ENCODE measurements at regions not wholly inside any gene's neighbourhood (a gene's known extent, or its start where the extent isn't known, plus 50 kb on each side); places are given as distances from the start of the nearest gene placed in this dataset.
A peak's percentile ranks its signal among the peaks of the same experiment; 100 is the strongest.

- Mint-ChIP-seq H3K36me3 (ENCODE audit: insufficient read depth, unreplicated experiment) (no peaks in the 10 kb centered on the region), H3K27ac (ENCODE audit: low read depth, unreplicated experiment) (no peak overlapping the region), H3K27me3 (ENCODE audit: insufficient read depth, unreplicated experiment) (no peaks in the 10 kb centered on the region), H3K4me3 (ENCODE audit: unreplicated experiment) (no peak overlapping the region), H3K9me3 (ENCODE audit: unreplicated experiment) (no peaks in the 10 kb centered on the region), H3K4me1 (ENCODE audit: insufficient read depth, unreplicated experiment) (no peaks in the 10 kb centered on the region)
- TF ChIP-seq CTCF (IDR thresholded peaks at IDR 0.05; ENCODE audit: unreplicated experiment) = no peak
- intact Hi-C loops (cut with micrococcal nuclease) = no loop called here
- CTCF ChIA-PET = interaction anchor here (0.6 to 2.2 kb wide), 5 partner anchors 19 to 719 kb away, joined by 3 to 13 read pairs (median 6); no protein-coding TSS in a partner anchor
- BruUV-seq (replicated peaks) = no TSS peak
- no peak for DNase-seq (ENCODE audit: unreplicated experiment)
- POLR2A ChIA-PET = interaction anchor here (1.6 kb wide), 1 partner anchor 110 kb away, joined by 6 read pairs; no protein-coding TSS in a partner anchor
Observed at GRCh38 chr6:42512579-42512978, 51.2 kb upstream of the UBR2 start.

GRCh38 chr6:42511803-42512422, 51.9 kb upstream of the UBR2 start:
- CTCF ChIA-PET = interaction anchor here (0.6 to 2.2 kb wide), 3 partner anchors 11 to 95 kb away, joined by 4 to 13 read pairs (median 5); no protein-coding TSS in a partner anchor
- DNase-seq (ENCODE audit: unreplicated experiment) = peak; percentile 36
- TF ChIP-seq CTCF (IDR thresholded peaks at IDR 0.05; ENCODE audit: unreplicated experiment) = no peak
- no peak overlapping the region for H3K4me3 Mint-ChIP-seq (ENCODE audit: unreplicated experiment)
- no peaks in the 10 kb centered on the region for H3K36me3 Mint-ChIP-seq (ENCODE audit: insufficient read depth, unreplicated experiment)
- no TSS peak for BruUV-seq (replicated peaks)
- H3K27ac Mint-ChIP-seq (ENCODE audit: low read depth, unreplicated experiment) = no peak overlapping the region
- H3K27me3 Mint-ChIP-seq (ENCODE audit: insufficient read depth, unreplicated experiment) = no peaks in the 10 kb centered on the region
- H3K9me3 Mint-ChIP-seq (ENCODE audit: unreplicated experiment) = no peaks in the 10 kb centered on the region
- no peaks in the 10 kb centered on the region for H3K4me1 Mint-ChIP-seq (ENCODE audit: insufficient read depth, unreplicated experiment)
- intact Hi-C loops (cut with micrococcal nuclease) = no loop called here
- POLR2A ChIA-PET = interaction anchor here (1.6 kb wide), 1 partner anchor 109 kb away, joined by 6 read pairs; no protein-coding TSS in a partner anchor

GRCh38 chr6:42510795-42511194, 53.0 kb upstream of the UBR2 start:
- no peak overlapping the region for H3K27ac Mint-ChIP-seq (ENCODE audit: low read depth, unreplicated experiment)
- H3K27me3 Mint-ChIP-seq (ENCODE audit: insufficient read depth, unreplicated experiment) = no peaks in the 10 kb centered on the region
- intact Hi-C loops (cut with micrococcal nuclease) = no loop called here
- ChIA-PET CTCF (interaction anchor here (0.9 to 3.0 kb wide), 2 partner anchors 12 to 21 kb away, joined by 4 to 12 read pairs; no protein-coding TSS in a partner anchor), POLR2A (no interaction called here)
- TF ChIP-seq CTCF (IDR thresholded peaks at IDR 0.05; ENCODE audit: unreplicated experiment) = no peak
- H3K9me3 Mint-ChIP-seq (ENCODE audit: unreplicated experiment) = no peaks in the 10 kb centered on the region
- H3K4me3 Mint-ChIP-seq (ENCODE audit: unreplicated experiment) = no peak overlapping the region
- no peaks in the 10 kb centered on the region for H3K36me3 Mint-ChIP-seq (ENCODE audit: insufficient read depth, unreplicated experiment)
- no peaks in the 10 kb centered on the region for H3K4me1 Mint-ChIP-seq (ENCODE audit: insufficient read depth, unreplicated experiment)
- DNase-seq (ENCODE audit: unreplicated experiment) = no peak
- no TSS peak for BruUV-seq (replicated peaks)

GRCh38 chr6:42509765-42510164, 54.1 kb upstream of the UBR2 start:
- ChIA-PET CTCF (interaction anchor here (0.6 to 3.0 kb wide), 3 partner anchors 22 to 128 kb away, joined by 3 to 12 read pairs (median 3); no protein-coding TSS in a partner anchor), POLR2A (interaction anchor here (0.7 kb wide), 1 partner anchor 157 kb away, joined by 3 read pairs; no protein-coding TSS in a partner anchor)
- no peak overlapping the region for H3K4me3 Mint-ChIP-seq (ENCODE audit: unreplicated experiment)
- intact Hi-C loops (cut with micrococcal nuclease) = no loop called here
- no peaks in the 10 kb centered on the region for H3K4me1 Mint-ChIP-seq (ENCODE audit: insufficient read depth, unreplicated experiment)
- no peak for TF ChIP-seq CTCF (IDR thresholded peaks at IDR 0.05; ENCODE audit: unreplicated experiment)
- H3K27ac Mint-ChIP-seq (ENCODE audit: low read depth, unreplicated experiment) = no peak overlapping the region
- BruUV-seq (replicated peaks) = no TSS peak
- H3K9me3 Mint-ChIP-seq (ENCODE audit: unreplicated experiment) = no peaks in the 10 kb centered on the region
- no peaks in the 10 kb centered on the region for H3K27me3 Mint-ChIP-seq (ENCODE audit: insufficient read depth, unreplicated experiment)
- DNase-seq (ENCODE audit: unreplicated experiment) = no peak
- H3K36me3 Mint-ChIP-seq (ENCODE audit: insufficient read depth, unreplicated experiment) = no peaks in the 10 kb centered on the region
